Mucosa of rectum (tissue), 2 donors: ENCODE measurements at regions not wholly inside any gene's neighbourhood (a gene's known extent, or its start where the extent isn't known, plus 50 kb on each side); places are given as distances from the start of the nearest gene placed in this dataset.

Source experiments
- H3K27ac ChIP-seq, 2 donors: one replicate each; pipeline ENCODE4 v1.7.0; 2013; ENCODE audit warnings: inconsistent platforms in 2 of 2, low read depth in 2 of 2, low read length in 2 of 2
- H3K27me3 ChIP-seq, 2 donors: one replicate each; pipeline ENCODE4 v1.7.0; 2013; ENCODE audit warnings: low read length in 2 of 2; ENCODE audit not compliant: control insufficient read depth in 2 of 2, insufficient read depth in 2 of 2
- H3K36me3 ChIP-seq, 2 donors: one replicate each; pipeline ENCODE4 v1.7.0; 2013; ENCODE audit warnings: low read length in 2 of 2; ENCODE audit not compliant: control insufficient read depth in 2 of 2, insufficient read depth in 2 of 2
- H3K4me1 ChIP-seq, 2 donors: one replicate each; pipeline ENCODE4 v1.7.0; 2013; ENCODE audit warnings: low read length in 2 of 2, mild to moderate bottlenecking in 1 of 2; ENCODE audit not compliant: control insufficient read depth in 2 of 2, insufficient read depth in 2 of 2
- H3K4me3 ChIP-seq, 2 donors: one replicate each; pipeline ENCODE4 v1.7.0; 2013; ENCODE audit warnings: low read length in 2 of 2
- H3K9ac ChIP-seq, 2 donors: one replicate each; pipeline ENCODE4 v1.7.0; 2013; ENCODE audit warnings: low read length in 2 of 2, low read depth in 1 of 2, mild to moderate bottlenecking in 1 of 2
- H3K9me3 ChIP-seq, 2 donors: one replicate each; pipeline ENCODE4 v1.7.0; 2013; ENCODE audit warnings: low read length in 2 of 2; ENCODE audit not compliant: control insufficient read depth in 2 of 2
- donor health status: healthy.
- donor health status: Normal muscosa, but diverticular disease.

GRCh38 chrX:39245024-39245423 lies 443.8 kb downstream of the MID1IP1 start:
- Histone ChIP-seq H3K9ac (no peak overlapping the region), H3K4me3 (no peak overlapping the region), H3K4me1 (peaks cover 0 to 9% of the 10 kb centered on the region in 2 donors), H3K9me3 (no peaks in the 10 kb centered on the region), H3K27me3 (peaks cover 0 to 4% of the 10 kb centered on the region in 2 donors), H3K36me3 (no peaks in the 10 kb centered on the region), H3K27ac (no peak overlapping the region)

GRCh38 chrX:39247536-39247935 lies 446.3 kb downstream of the MID1IP1 start:
- Histone ChIP-seq H3K4me3 (no peak overlapping the region), H3K27ac (no peak overlapping the region), H3K9me3 (no peaks in the 10 kb centered on the region), H3K4me1 (peaks cover 0 to 8% of the 10 kb centered on the region in 2 donors), H3K36me3 (no peaks in the 10 kb centered on the region), H3K9ac (no peak overlapping the region), H3K27me3 (peaks cover 3 to 12% of the 10 kb centered on the region in 2 donors)

GRCh38 chrX:39248330-39248729 lies 447.1 kb downstream of the MID1IP1 start:
- no peak overlapping the region for H3K9ac ChIP-seq
- H3K4me3 ChIP-seq = no peak overlapping the region
- no peaks in the 10 kb centered on the region for H3K36me3 ChIP-seq
- H3K4me1 ChIP-seq = peaks cover 0 to 6% of the 10 kb centered on the region in 2 donors
- no peak overlapping the region for H3K27ac ChIP-seq
- H3K27me3 ChIP-seq = peaks cover 3 to 12% of the 10 kb centered on the region in 2 donors
- H3K9me3 ChIP-seq = no peaks in the 10 kb centered on the region

GRCh38 chrX:39249999-39250398 lies 448.7 kb downstream of the MID1IP1 start:
- Histone ChIP-seq H3K4me3 (no peak overlapping the region), H3K36me3 (no peaks in the 10 kb centered on the region), H3K27ac (no peak overlapping the region), H3K27me3 (peaks cover 3 to 12% of the 10 kb centered on the region in 2 donors), H3K4me1 (no peaks in the 10 kb centered on the region), H3K9me3 (no peaks in the 10 kb centered on the region), H3K9ac (no peak overlapping the region)

GRCh38 chrX:39251995-39252394 lies 450.7 kb downstream of the MID1IP1 start:
- H3K9me3 ChIP-seq = no peaks in the 10 kb centered on the region
- no peaks in the 10 kb centered on the region for H3K4me1 ChIP-seq
- no peak overlapping the region for H3K27ac ChIP-seq

GRCh38 chrX:39253551-39253950 lies 452.3 kb downstream of the MID1IP1 start:
- no peaks in the 10 kb centered on the region for H3K36me3 ChIP-seq
- no peak overlapping the region for H3K9ac ChIP-seq
- H3K4me1 ChIP-seq = no peaks in the 10 kb centered on the region
- peaks cover 3 to 13% of the 10 kb centered on the region in 2 donors for H3K27me3 ChIP-seq
- H3K27ac ChIP-seq = no peak overlapping the region
- no peaks in the 10 kb centered on the region for H3K9me3 ChIP-seq
- H3K4me3 ChIP-seq = no peak overlapping the region

More at GRCh38 chrX:39251995-39252394, 450.7 kb downstream of the MID1IP1 start:
- Histone ChIP-seq H3K27me3 (peaks cover 3 to 12% of the 10 kb centered on the region in 2 donors), H3K9ac (no peak overlapping the region), H3K36me3 (no peaks in the 10 kb centered on the region), H3K4me3 (no peak overlapping the region)

- Histone ChIP-seq H3K27ac (no peak overlapping the region), H3K27me3 (peaks cover 0 to 7% of the 10 kb centered on the region in 2 donors), H3K9me3 (no peaks in the 10 kb centered on the region), H3K36me3 (no peaks in the 10 kb centered on the region), H3K4me3 (no peak overlapping the region), H3K4me1 (no peaks in the 10 kb centered on the region), H3K9ac (no peak overlapping the region)
These were observed 457.1 kb downstream of the MID1IP1 start for GRCh38 chrX:39258331-39258730.

GRCh38 chrX:39260965-39261364 lies 459.7 kb downstream of the MID1IP1 start:
- H3K4me1 ChIP-seq = no peaks in the 10 kb centered on the region
- H3K4me3 ChIP-seq = no peak overlapping the region
- H3K27ac ChIP-seq = no peak overlapping the region

GRCh38 chrX:39261446-39262147 lies 460.3 kb downstream of the MID1IP1 start:
- H3K27me3 ChIP-seq = peaks cover 0 to 13% of the 10 kb centered on the region in 2 donors
- H3K9ac ChIP-seq = no peak overlapping the region

More at GRCh38 chrX:39260965-39261364, 459.7 kb downstream of the MID1IP1 start:
- Histone ChIP-seq H3K9ac (no peak overlapping the region), H3K27me3 (peaks cover 0 to 13% of the 10 kb centered on the region in 2 donors), H3K36me3 (no peaks in the 10 kb centered on the region), H3K9me3 (no peaks in the 10 kb centered on the region)

GRCh38 chrX:39262641-39263040 lies 461.4 kb downstream of the MID1IP1 start:
- Histone ChIP-seq H3K27ac (no peak overlapping the region), H3K4me3 (no peak overlapping the region)

More at GRCh38 chrX:39261446-39262147, 460.3 kb downstream of the MID1IP1 start:
- H3K9me3 ChIP-seq = no peaks in the 10 kb centered on the region
- H3K4me3 ChIP-seq = no peak overlapping the region
- H3K27ac ChIP-seq = no peak overlapping the region
- no peaks in the 10 kb centered on the region for H3K36me3 ChIP-seq
- H3K4me1 ChIP-seq = no peaks in the 10 kb centered on the region

More at GRCh38 chrX:39262641-39263040, 461.4 kb downstream of the MID1IP1 start:
- Histone ChIP-seq H3K9me3 (no peaks in the 10 kb centered on the region), H3K4me1 (peaks cover 0 to 2% of the 10 kb centered on the region in 2 donors), H3K36me3 (no peaks in the 10 kb centered on the region), H3K9ac (no peak overlapping the region), H3K27me3 (peaks cover 1 to 13% of the 10 kb centered on the region in 2 donors)
